Fibroblast of skin of left biceps (primary cell): ENCODE measurements at regions not wholly inside any gene's neighbourhood (a gene's known extent, or its start where the extent isn't known, plus 50 kb on each side); places are given as distances from the start of the nearest gene placed in this dataset.

Source experiments
- DNase-seq, 2 experiments: peaks; one replicate each; pipeline ENCODE4 v3.0.0-alpha.2; 2013; ENCODE audit warnings: low read depth in 2 of 2

DNA sequence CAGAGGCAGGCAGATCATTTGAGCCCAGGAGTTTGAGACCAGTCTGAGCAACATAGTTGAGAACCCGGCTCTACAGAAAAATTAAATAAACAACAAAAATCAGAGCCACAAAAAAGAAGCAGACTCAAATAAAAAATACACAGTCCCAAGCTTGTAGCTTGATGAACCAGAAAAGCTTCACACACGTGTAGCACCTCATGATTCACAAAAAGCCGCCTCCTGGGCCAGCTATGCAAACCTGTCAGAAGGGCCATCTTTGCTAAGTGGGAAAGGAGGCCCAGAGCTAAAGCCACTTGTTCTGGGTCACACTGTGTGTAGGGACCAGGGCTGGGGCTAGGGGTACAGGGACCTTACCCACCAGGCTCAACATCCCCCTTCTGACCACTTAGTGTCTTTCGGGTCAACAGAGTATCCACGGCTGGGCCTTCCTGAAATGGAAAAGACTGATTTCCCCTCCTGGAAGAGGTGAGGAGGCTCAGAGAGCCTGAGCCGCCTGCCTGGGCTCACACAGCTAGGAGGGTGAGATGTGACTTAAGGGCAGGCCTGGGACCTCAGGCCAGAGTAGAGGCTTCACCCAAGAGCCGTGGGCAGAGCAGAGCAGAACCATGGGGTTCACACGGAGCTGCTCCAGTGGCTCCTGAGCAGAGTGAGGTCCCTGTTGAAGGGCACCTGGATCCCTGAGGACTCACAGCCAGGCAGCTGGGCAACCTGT is 269.6 kb downstream of the PARN start:
- no peak for DNase-seq

DNA sequence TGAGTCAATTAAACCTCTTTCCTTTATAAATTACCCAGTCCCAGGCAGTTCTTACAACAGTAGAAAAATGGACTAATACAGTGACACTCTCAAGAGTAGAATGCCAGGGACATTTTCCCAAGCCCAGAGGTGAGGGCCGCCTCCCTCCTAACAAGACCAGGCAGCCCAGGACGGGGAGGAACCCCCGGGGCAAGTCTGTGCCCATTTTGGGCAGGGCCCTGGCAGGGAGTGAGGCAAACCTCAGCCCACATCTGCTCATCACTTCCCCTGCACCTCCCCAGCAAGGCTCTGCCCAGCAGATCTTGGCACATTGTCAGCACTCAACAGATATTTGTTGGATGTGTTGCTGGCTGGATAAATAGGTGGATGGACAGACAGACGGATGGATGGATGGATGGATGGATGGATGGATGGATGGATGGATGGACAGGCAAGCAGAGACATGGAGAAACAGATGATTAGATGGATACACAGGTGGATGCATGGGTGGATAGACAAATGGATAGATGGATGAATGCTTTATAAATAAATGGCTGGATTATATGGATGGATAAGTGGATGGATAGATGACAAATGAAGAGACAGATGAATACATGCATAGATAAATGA is 271.3 kb downstream of the PARN start:
- DNase-seq, result no peak

DNA sequence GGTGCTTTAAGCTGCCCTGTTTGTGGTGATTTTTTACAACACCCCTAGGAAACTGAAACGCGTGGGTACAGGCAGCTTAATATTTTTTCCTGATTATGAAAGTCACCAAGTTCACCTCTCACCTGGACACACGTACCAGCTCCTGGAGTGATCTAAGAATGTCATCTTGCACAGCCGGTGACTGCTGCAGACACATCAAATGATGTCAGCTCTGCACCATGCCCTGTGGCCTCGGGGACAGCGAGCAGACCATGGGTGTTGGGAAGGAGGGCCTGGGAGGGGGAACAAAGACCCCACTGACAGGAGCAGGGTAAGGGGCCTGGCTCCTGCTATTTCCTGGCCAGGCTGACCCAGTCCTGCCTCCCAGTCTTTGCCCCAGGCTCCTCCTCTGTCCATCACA is 272.7 kb downstream of the PARN start:
- no peak for DNase-seq

DNA sequence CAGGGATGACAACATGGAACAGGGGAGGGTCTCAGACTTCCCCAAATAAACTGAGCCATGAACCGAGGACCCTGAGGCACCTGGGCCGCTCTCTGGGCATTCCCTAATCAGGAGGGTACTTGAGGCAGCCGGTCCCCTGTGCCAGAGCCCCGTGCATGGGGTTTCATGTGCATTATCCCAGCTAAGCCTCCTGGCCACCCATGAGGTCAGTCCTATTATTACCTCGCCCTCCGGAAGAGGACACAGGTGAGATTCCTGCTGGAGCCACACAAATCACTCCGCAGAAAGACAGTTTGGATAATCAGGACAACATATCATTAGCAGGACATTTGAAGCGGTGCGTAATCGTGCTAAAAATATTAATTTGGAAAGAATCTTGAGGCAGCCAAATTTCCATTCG is 274.0 kb downstream of the PARN start:
- no peak for DNase-seq

DNA sequence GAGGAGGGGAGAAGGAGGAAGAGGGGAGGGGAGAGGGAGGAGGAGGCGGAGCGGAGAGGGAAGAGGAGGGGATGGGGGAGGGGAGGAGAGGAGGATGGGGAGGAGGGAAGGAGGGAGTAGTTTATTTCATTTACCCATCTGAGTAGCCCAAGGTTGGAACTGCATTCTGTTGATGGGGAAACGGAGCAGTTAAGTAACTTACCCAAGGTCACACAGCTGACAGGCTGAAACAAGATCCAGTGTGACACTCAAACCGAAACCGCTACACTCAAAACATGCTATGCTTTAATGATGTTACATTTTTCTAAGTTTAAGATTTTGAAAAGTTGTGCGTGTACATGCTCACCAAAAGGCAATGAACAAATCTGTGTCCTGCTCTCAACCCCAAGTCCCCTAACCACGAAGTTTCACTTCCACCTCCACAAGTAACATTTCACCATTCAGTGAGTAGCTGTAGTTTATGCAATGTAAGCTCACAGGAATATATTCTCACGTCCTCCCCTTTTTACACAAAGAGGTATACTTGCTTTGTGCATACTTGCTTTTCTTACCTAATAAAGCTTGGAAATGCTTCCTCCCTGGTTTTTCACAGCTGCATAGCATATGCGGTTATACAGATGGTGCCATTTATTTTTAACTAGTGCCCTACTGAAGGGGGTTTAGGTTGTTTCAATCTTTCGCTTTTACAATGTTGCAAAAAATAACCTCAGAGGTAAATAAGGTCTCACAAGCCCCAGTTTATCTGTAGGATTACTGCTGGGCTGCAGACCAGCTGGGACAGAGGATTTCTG is 275.3 kb downstream of the PARN start:
- no peak for DNase-seq

DNA sequence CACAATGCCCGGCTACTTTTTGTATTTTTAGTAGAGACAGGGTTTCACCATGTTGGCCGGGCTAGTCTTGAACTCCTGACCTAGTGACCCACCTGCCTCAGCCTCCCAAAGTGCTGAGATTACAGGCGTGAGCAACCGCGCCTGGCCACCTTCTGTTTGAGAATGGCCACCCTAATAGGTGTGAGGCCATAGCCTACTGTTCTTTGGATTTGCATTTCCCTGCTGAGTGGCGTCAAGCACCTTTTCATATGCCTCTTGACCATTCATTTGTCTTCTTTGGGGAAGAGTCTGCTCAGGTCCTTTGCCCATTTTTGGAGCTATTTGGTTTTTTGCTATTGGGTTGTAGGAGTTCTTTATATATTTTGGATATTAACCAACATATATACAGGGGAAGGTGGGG is 276.7 kb downstream of the PARN start:
- DNase-seq, result no peak

DNA sequence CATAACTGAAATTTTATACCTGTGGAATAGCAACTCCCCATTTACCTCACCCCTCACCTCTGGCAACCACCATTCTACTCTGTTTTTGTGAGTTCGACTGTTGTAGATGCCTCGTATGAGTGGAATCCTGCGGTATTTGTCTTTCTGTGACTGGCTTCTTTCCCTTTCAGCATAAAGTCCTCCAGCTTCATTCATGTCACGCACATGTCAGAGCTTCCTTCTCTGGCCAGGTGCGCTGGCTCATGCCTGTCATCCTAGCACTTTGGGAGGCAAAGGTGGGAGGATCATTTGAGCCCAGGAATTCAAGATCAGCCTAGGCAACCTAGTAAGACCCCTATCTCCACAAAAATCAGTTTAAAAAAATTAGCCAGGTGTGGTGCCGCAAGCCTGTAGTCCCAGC is 278.4 kb downstream of the PARN start:
- DNase-seq, result no peak

DNA sequence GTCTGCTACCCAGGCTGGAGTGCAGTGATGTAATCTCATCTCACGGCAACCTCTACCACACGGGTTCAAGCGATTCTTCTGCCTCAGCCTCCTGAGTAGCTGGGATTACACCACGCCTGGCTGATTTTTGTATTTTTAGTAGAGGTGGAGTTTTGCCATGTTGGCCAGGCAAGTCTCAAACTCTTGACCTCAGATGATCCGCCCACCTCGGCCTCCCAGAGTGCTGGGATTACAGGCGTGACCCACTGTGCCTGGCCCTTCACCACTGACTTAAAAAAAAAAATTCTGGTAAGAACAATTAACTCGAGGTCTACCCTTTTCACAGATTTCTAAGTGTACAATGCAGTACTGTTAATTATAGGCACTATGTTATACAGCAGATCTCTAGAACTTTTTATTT is 279.4 kb downstream of the PARN start:
- no peak for DNase-seq

DNA sequence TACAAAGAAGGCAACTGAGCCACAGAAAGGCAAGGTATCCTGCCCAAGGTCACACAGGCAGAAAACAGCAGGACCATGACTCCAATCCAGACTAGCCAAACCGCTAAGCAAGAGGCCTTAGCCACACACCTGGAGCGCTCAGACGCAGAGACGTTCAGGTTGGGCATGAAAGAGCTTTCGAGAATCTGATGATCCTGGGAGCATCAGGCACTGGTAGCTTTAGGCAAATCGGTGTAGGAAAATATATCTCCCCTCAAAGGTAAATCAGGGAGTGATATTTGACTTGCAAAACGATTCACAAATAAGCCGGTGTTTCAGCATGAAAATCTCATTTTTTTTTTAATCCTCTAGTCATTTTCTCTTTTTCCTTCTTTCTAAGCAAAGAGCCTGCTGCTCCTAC is 279.0 kb downstream of the MRTFB start:
- DNase-seq, result no peak

- no peak for DNase-seq
Measured at GRCh38 chr16:14347706-14348105, 276.6 kb downstream of the MRTFB start.

- no peak for DNase-seq
Measured at GRCh38 chr16:14346278-14347142, 275.4 kb downstream of the MRTFB start.

GRCh38 chr16:14345512-14346115 is 274.5 kb downstream of the MRTFB start:
- no peak for DNase-seq

- no peak for DNase-seq
Measured at GRCh38 chr16:14344945-14345344, 273.8 kb downstream of the MRTFB start.

DNA sequence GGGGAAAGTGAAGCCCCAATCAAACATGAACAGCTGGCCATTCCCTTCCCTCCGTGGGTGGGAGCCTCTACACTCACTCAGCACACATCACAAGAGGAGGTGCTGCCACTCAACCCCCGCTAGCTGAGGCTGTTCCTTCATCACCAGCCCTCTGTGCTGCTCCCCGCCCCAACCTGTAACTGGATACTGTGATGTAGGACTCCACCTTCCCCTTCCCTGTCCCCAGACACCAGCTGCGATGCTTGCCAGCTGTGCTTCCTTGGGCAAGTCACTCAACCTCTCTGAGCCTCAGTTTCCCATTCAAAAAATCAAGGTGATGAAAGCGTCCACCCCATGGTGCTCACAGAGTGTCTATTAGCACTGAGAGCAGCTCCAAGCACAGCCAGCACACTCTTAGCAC is 273.2 kb downstream of the MRTFB start:
- DNase-seq, result no peak

DNA sequence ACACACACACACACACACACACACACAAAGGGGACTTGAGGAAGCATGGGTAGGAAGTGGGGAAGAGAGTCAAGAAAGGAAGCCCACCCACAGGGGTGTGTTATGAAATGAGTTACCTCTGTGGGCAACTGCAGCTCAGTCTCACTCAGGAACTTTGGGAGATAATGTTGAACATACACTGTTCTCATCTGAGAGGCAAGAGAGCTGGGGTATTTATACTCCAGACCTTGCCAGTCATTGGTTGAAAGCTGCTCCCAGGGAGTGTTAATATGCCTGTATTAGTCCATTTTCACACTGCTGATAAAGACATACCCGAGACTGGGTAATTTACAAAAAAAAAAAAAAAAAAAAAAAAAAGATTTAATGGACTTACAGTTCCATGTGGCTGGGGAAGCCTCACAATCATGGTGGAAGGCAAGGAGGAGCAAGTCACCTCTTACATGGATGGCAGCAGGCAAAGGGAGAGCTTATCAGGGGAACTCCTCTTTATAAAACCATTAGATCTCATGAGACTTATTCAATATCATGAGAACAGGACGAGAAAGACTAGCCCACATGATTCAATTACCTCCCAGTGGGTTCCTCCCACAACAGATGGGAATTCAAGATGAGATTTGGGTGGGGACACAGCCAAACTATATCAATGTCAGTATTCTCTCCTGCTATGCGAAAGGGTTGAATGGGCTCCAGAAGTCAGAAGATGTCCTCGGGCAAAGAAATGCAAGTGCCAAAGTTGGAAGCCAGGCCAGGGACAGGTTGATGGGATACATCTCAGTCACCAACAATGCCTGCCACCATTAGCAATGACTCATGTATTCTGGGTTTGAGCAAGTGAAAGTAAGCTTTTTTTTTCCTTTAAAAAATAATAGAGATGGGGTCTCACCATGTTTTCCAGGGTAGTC is 270.5 kb downstream of the MRTFB start:
- DNase-seq, result no peak

- DNase-seq, result no peak
Measured at GRCh38 chr16:14339694-14340093, 268.6 kb downstream of the MRTFB start.

DNA sequence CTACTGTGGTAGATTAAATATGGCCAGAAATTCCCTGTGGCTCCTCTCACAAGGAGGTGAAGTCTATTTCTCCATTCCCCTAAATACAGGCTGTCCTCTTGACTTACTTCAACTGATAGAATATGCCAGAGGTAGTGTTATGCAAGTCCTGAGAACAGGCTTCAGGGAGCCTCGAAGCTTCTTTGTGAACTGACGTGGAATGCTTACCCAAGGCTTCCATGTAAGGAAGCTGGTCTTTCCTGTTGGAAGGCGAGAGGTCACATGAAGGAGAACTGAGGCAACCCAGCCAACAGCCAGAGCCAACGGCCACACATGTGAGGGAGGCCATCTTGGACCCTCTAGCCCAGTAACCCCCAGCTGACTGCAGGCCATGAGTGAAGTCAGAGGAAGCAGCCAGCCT is 267.9 kb downstream of the MRTFB start:
- no peak for DNase-seq

- DNase-seq, result no peak
Measured at GRCh38 chr16:14338236-14338635, 267.1 kb downstream of the MRTFB start.

DNA sequence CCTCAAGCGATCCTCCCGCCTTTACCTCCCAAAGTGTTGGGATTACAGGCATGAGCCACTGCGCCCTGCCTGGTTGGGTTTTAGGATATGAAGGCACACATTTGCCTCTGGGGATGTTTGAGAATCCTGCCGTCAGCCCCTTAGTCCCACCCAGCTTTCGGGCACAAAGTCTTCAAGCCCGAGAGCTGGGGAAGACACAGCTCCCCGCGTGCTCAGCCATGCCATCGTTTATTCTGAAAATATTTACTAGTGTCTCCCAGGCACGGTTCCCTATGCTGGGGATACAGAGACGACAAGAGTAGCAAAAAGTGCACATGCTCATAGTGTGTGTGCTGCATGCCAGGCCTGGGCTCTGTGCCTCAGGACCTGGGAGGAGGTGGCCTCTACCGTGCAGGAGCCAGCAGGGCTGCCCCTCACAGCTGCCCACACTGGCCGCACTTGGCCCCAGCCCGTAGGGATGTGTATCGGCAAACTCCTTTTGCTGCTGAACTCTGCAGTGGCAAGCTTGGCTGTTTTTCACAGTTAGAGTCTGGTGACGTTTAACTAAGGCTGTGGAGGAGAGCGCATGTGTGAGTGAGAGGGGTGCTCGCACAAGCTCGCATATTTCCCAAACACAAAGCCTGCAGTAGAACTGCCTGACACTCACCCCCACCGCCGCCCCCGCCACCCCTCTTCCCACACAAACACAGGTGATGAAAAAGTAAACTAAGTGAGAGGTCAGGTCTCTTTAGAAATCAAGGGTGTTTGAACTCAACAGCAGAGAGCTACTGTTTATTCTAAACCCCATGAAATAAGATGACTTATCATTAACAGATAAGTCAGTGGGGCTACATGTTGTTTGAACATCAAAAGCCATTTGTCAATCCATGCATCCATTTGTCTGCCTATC is 266.4 kb downstream of the MRTFB start:
- DNase-seq, result no peak

- no peak for DNase-seq
Measured at GRCh38 chr16:14335297-14335696, 264.2 kb downstream of the MRTFB start.
